Activated CD4-positive, alpha-beta T cell treated with anti-CD3 and anti-CD28 coated beads, Interleukin-2, amount 10 ng/mL, durations not matched to agents 24 days and 14 days (primary cell): ENCODE measurements at regions not wholly inside any gene's neighbourhood (a gene's known extent, or its start where the extent isn't known, plus 50 kb on each side); places are given as distances from the start of the nearest gene placed in this dataset.

Source experiments
- DNase-seq: peaks from one replicate; pipeline ENCODE4 v3.0.0; 2022
- H3K27ac Mint-ChIP-seq: one replicate; pipeline ENCODE4 v1.8.0; 2022; ENCODE audit warnings: mild to moderate bottlenecking, mixed read lengths
- H3K27me3 Mint-ChIP-seq: one replicate; pipeline ENCODE4 v1.8.0; 2022; ENCODE audit warnings: mixed read lengths
- H3K36me3 Mint-ChIP-seq: one replicate; pipeline ENCODE4 v1.8.0; 2022; ENCODE audit warnings: low read depth, mild to moderate bottlenecking, mixed read lengths
- H3K4me1 Mint-ChIP-seq: one replicate; pipeline ENCODE4 v1.8.0; 2021; ENCODE audit warnings: mixed read lengths
- H3K4me3 Mint-ChIP-seq: one replicate; pipeline ENCODE4 v1.8.0; 2022; ENCODE audit warnings: mild to moderate bottlenecking, moderate library complexity, mixed read lengths
- H3K9me3 Mint-ChIP-seq: one replicate; pipeline ENCODE4 v1.8.0; 2021; ENCODE audit warnings: mixed read lengths
- intact Hi-C: fragments of 100-400 bp; cut with micrococcal nuclease; formaldehyde crosslinking; loops from one replicate; pipeline ENCODE4 v1.15.1; 2023

DNA sequence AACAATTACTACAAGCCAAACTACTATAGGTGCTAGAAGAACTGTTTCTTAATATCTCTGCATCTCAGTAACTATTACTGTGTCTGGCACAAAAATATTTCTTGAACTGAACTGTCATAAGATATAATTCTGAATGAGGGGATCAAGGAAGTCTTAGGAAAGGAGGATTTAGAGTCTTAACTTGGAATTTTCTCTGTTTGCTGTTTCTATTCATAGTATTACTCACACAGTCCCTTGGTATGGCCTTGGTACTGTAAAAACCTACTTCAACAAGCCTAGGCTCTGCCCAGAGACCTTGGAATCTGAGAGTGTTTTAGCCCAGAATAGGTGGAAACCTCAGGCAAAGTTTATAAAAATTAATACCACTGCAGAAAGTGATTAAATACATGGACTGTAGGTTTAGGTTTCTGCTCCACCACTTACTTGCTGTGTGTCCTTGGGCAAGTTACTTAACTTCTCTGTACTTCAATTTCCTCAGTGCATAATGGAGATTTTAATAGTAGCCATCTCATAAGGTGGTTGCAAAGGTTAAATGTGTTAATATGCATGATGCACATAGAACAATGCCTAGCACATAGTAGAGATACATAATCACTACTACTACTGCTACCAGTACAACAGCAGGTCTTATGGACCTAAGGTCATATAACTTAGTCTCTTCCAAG lies 87.4 kb upstream of the NFIA start:
- DNase-seq, result no peak
- Mint-ChIP-seq H3K9me3 (no peaks in the 10 kb centered on the region), H3K27me3 (peaks cover 3% of the 10 kb centered on the region), H3K36me3 (no peaks in the 10 kb centered on the region), H3K4me1 (no peaks in the 10 kb centered on the region), H3K4me3 (no peak overlapping the region), H3K27ac (no peak overlapping the region)
- intact Hi-C loops, result no loop called here

- Mint-ChIP-seq H3K9me3 (no peaks in the 10 kb centered on the region), H3K4me1 (no peaks in the 10 kb centered on the region), H3K27me3 (peaks cover 3% of the 10 kb centered on the region), H3K36me3 (no peaks in the 10 kb centered on the region), H3K27ac (no peak overlapping the region), H3K4me3 (no peak overlapping the region)
- intact Hi-C loops, result no loop called here
- DNase-seq, result no peak
Measured at GRCh38 chr1:60994369-60994768, 88.0 kb upstream of the NFIA start.

DNA sequence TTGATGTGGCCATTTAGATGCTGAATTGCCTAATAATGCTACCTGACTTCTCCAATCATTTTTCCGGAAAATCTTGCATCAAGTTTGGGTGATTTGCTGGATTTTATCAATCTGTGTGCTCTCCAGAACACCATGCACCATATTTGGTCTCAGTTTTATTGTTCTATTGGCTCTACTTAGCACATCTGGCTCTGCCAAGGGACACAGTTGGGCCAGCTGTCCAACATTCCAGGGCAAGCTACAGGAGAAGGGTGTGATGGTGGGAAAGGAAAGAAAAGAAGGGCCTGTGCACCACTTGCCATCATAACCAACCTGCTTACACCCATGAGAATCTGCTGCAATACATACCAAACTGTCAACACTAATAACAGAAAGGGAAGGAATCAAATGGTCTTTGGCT lies 90.2 kb upstream of the NFIA start:
- intact Hi-C loops, result no loop called here
- Mint-ChIP-seq H3K4me3 (no peak overlapping the region), H3K27me3 (peaks cover 3% of the 10 kb centered on the region), H3K27ac (no peak overlapping the region), H3K4me1 (no peaks in the 10 kb centered on the region), H3K36me3 (no peaks in the 10 kb centered on the region), H3K9me3 (no peaks in the 10 kb centered on the region)
- no peak for DNase-seq

DNA sequence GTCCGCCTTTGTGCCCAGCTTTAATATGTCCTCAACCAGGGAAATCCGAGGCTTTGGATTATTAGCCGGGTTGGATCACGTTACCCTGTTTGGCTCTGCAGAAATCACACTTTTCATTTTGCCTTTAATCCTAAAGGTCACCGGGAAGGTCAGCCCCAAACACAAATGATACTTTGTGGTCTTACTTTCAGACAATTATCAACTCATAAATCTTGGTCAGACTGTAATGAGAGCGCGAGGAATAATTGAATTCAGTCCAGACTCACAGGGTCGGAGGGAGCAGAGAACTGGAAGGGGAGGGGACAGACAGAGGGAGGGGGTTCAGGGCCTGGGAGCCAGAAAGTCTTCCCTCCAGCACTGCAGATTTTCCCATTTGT lies 91.7 kb upstream of the NFIA start:
- no peaks in the 10 kb centered on the region for H3K9me3 Mint-ChIP-seq
- peaks cover 3% of the 10 kb centered on the region for H3K27me3 Mint-ChIP-seq
- H3K27ac Mint-ChIP-seq, result no peak overlapping the region
- no peak for DNase-seq
- no peak overlapping the region for H3K4me3 Mint-ChIP-seq
- no peaks in the 10 kb centered on the region for H3K36me3 Mint-ChIP-seq
- intact Hi-C loops, result no loop called here
- no peaks in the 10 kb centered on the region for H3K4me1 Mint-ChIP-seq

GRCh38 chr1:60989749-60990713 lies 92.3 kb upstream of the NFIA start:
- intact Hi-C loops, result no loop called here
- Mint-ChIP-seq H3K4me1 (no peaks in the 10 kb centered on the region), H3K27ac (no peak overlapping the region), H3K27me3 (peaks cover 3% of the 10 kb centered on the region), H3K4me3 (no peak overlapping the region), H3K36me3 (no peaks in the 10 kb centered on the region), H3K9me3 (no peaks in the 10 kb centered on the region)
- DNase-seq, result no peak

- intact Hi-C loops, result no loop called here
- Mint-ChIP-seq H3K4me1 (no peaks in the 10 kb centered on the region), H3K9me3 (no peaks in the 10 kb centered on the region), H3K27ac (no peak overlapping the region), H3K36me3 (no peaks in the 10 kb centered on the region), H3K27me3 (peaks cover 1% of the 10 kb centered on the region), H3K4me3 (no peak overlapping the region)
- DNase-seq, result no peak
Measured at GRCh38 chr1:60988891-60989290, 93.5 kb upstream of the NFIA start.

DNA sequence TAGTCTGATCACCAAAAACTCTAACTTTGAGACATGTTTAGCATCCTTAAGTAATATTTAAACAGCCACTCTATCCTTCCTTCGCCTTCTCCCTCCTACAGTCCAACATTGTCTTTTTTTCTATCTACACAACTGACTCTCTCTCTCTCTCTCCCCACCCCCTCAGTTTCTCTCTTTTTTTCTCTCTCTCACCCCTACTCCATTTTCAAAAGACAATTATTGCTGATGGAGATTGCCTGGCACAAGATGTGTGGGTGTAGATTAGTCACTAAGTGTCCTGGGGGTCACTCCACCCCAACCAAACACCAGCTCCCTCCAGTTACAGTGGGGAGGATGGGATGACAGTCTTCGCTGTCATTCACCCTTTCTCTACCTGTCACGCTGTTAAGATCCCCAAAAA lies 94.5 kb upstream of the NFIA start:
- Mint-ChIP-seq H3K27me3 (peaks cover 1% of the 10 kb centered on the region), H3K4me3 (no peak overlapping the region), H3K36me3 (no peaks in the 10 kb centered on the region), H3K27ac (no peak overlapping the region), H3K4me1 (no peaks in the 10 kb centered on the region), H3K9me3 (no peaks in the 10 kb centered on the region)
- DNase-seq, result no peak
- intact Hi-C loops, result no loop called here

DNA sequence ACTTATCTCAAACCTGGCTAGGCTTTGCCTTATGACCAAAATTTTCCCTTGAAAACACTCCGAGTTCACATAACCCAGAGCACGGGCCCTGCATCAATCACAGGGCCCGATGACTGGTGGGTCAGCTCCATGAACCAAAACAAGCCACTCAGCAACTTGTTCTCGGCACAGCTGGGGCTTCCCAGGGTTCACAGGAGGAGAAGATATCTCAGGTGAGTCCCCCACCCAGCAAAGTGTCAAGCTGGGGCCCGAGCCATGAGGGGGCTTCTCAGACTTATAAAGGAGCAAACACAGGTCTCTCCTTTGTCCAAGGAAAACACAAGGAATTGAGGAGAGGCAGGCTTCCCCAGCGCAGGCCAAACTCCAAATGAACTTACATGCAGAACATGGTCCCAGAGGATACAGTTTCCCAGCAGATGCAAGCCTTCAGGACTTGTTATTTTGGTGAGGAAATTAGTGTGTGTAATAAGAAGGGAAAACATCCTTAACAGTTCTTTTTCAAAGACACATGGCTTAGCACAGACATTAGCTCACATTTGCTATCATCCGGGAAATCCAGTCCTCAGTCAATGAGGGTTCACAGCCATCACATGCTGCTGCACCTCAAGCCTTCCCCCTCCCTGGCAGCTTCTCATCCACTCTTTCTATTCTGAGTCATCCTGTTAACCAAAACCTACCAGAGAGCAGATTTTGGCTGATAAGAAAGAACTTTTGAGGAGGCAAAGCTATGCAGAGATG lies 98.1 kb upstream of the NFIA start:
- Mint-ChIP-seq H3K27ac (no peak overlapping the region), H3K36me3 (no peaks in the 10 kb centered on the region), H3K27me3 (peaks cover 2% of the 10 kb centered on the region), H3K4me1 (no peaks in the 10 kb centered on the region), H3K4me3 (no peak overlapping the region), H3K9me3 (no peaks in the 10 kb centered on the region)
- no peak for DNase-seq
- intact Hi-C loops, result no loop called here

DNA sequence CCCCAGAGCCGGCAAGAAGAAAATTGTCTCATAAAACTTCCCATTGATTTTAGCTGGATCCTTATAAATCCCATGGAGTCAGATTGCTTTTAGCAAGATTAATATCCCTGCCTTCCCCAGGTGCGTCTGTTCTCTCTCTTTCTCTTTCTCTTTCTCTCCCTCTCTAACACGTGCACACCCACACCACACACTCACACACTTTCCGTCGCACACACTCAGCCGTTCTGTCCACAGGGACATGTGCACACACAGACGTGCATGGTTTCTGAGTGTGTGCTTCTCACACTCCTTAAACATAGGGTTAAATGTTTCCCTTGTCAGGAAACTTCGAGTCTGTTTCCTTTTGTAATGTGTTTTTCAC lies 98.7 kb upstream of the NFIA start:
- intact Hi-C loops, result no loop called here
- Mint-ChIP-seq H3K4me3 (no peak overlapping the region), H3K27ac (no peak overlapping the region), H3K4me1 (no peaks in the 10 kb centered on the region), H3K9me3 (no peaks in the 10 kb centered on the region), H3K36me3 (no peaks in the 10 kb centered on the region), H3K27me3 (peaks cover 2% of the 10 kb centered on the region)
- DNase-seq, result no peak

DNA sequence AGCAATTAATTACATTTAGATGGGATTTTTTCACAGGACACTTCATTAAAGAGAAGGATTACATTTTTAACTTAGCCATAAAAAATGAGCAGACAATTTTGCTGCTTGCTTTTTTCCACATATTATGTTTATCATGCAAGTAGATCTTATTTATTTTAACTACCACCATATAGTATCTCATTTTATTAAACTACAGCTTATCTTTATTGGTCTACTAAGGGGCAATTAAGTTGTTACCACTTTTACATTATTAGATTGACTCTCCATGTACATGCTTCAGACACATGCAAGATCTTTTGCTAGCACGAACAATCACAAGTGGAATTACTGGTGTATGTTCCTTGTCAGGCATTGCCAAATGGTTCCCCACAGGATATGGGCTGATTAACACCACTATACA lies 99.8 kb upstream of the NFIA start:
- H3K27me3 Mint-ChIP-seq, result peaks cover 2% of the 10 kb centered on the region
- H3K27ac Mint-ChIP-seq, result no peak overlapping the region
- H3K4me3 Mint-ChIP-seq, result no peak overlapping the region
- no peaks in the 10 kb centered on the region for H3K9me3 Mint-ChIP-seq
- H3K36me3 Mint-ChIP-seq, result no peaks in the 10 kb centered on the region
- DNase-seq, result no peak
- intact Hi-C loops, result no loop called here
- no peaks in the 10 kb centered on the region for H3K4me1 Mint-ChIP-seq

DNA sequence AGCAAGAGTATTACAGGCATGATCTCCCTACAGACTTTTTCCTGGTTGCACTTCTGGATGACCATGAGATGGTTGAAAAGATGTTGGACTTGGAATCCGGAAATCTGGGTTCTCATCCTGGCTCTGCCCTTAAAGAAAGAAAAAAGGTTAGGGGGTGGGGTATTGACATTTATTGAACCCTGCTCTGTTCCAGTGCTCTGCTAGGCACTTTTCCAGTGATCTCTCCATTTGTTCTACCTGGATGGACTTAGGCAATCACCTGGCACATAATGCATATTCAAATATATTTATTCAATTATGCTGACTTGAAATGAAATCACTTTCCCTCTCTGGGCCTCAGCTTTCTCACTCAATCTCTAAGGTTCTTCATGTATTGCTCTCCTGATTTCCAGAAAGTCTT lies 101.0 kb upstream of the NFIA start:
- Mint-ChIP-seq H3K9me3 (no peaks in the 10 kb centered on the region), H3K4me3 (no peak overlapping the region), H3K27me3 (peaks cover 2% of the 10 kb centered on the region), H3K27ac (no peak overlapping the region), H3K4me1 (no peaks in the 10 kb centered on the region), H3K36me3 (no peaks in the 10 kb centered on the region)
- no peak for DNase-seq
- intact Hi-C loops, result no loop called here

DNA sequence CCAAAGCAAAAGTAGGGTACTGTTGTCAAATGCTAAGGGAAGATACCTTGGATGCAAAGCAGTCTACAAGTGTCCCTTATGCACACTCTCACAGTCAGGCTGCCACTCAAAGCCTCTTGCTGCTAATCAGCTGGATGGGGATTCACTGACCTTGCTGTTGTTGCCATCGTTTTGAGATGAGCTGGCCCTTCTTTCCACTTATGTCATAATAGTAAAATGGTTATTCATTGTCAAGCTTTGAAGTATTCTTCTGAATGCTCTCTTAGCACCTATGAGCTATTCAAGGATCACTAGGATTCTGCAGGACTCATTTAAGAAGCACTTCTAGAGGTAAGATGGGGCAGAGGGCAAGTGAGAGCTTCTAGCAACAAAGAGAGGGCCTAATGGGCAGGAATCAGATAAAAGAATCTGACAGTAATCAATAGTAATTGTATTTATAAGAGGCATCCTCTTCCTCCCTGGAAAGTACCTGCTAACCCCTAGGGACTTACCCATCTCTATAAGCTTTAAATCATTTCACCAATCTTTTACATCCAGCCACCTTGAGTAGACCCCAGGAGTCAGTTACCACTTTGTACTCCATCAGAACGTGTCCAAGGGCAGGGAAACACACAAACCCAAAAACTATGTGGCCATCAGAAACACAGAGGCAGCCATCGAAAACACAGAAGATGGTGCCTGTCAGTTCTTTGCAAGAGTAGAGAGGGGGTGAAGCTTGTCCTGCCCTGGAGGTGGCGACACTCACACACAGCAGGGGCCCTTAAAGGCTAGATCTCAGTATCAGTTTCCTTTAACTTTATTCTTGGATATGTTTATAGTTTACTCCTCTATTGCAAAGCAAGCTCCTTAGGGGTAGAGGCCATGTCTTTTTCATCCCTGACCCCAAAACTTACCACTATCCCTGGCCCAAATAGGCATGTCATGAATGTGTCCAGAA lies 103.7 kb upstream of the NFIA start:
- Mint-ChIP-seq H3K36me3 (no peaks in the 10 kb centered on the region), H3K4me3 (no peak overlapping the region), H3K9me3 (no peaks in the 10 kb centered on the region), H3K4me1 (no peaks in the 10 kb centered on the region), H3K27me3 (peaks cover 3% of the 10 kb centered on the region), H3K27ac (no peak overlapping the region)
- intact Hi-C loops, result loop anchor here (1.0 to 5.0 kb wide), 2 partner anchors 65 to 474 kb away; no protein-coding TSS in a partner anchor
- DNase-seq, result peak; percentile 66

- no peaks in the 10 kb centered on the region for H3K36me3 Mint-ChIP-seq
- intact Hi-C loops, result loop anchor here (5.0 kb wide), 1 partner anchor 475 kb away; no protein-coding TSS in a partner anchor
- H3K27ac Mint-ChIP-seq, result no peak overlapping the region
- H3K4me3 Mint-ChIP-seq, result no peak overlapping the region
- DNase-seq, result no peak
- H3K27me3 Mint-ChIP-seq, result peaks cover 3% of the 10 kb centered on the region
- no peaks in the 10 kb centered on the region for H3K9me3 Mint-ChIP-seq
- H3K4me1 Mint-ChIP-seq, result no peaks in the 10 kb centered on the region
Measured at GRCh38 chr1:60977661-60978060, 104.7 kb upstream of the NFIA start.
